ENCODE measurements at regions not wholly inside any gene's neighbourhood (a gene's known extent, or its start where the extent isn't known, plus 50 kb on each side); places are given as distances from the start of the nearest gene placed in this dataset.

- H3K9me3 ChIP-seq (ENCODE audit: insufficient read depth in 2 of 2, low read depth in 1 of 2, low read length in 1 of 2): no peaks in the 10 kb centered on the region
- 94% methylated on average over 6 of the region's 6 CpGs; no CpG with 5 or more reads in 1 of the 2 experiments for WGBS, 2 experiments (ENCODE audit: extremely low coverage in 1 of 2, insufficient coverage in 1 of 2, insufficient read length in 1 of 2, insufficient replicate concordance in 2 of 2, low coverage in 1 of 2, low lambda C conversion rate in 2 of 2, missing lambda C conversion rate in 1 of 2)
- H3K4me2 ChIP-seq (ENCODE audit: insufficient read depth in 1 of 2, low read depth in 2 of 2, low read length in 2 of 2): no peak overlapping the region
- H3K36me3 ChIP-seq (ENCODE audit: control insufficient read depth in 2 of 4, insufficient read depth in 4 of 4, low read length in 3 of 4): no peaks in the 10 kb centered on the region
- no peak overlapping the region for H3K23ac ChIP-seq (ENCODE audit: insufficient read length)
- H3K27ac ChIP-seq (ENCODE audit: low read depth, low read length): no peak overlapping the region
- POLR2A ChIA-PET (ENCODE audit: partially characterized antibody): no interaction called here
- no peaks in the 10 kb centered on the region for H3K79me1 ChIP-seq (ENCODE audit: low read depth, low read length)
- H3K4me1 ChIP-seq (replicated peaks in 1 of 4; ENCODE audit: control insufficient read depth in 3 of 4, insufficient read depth in 4 of 4, low read length in 3 of 4): no peaks in the 10 kb centered on the region
- DNase-seq (ENCODE audit: low read depth in 1 of 2, low spot score in 2 of 2): no peak
- FAIRE-seq: no peak
- no peak overlapping the region for H3K14ac ChIP-seq (ENCODE audit: insufficient read length)
- H2AK5ac ChIP-seq (ENCODE audit: low read depth, low read length): no peak overlapping the region
- H3K4ac ChIP-seq (replicated peaks; ENCODE audit: insufficient read length, low read depth, low read length): no peak overlapping the region
- H3K4me3 ChIP-seq (ENCODE audit: extremely low read depth in 1 of 4, insufficient read depth in 2 of 4, low read depth in 3 of 4, low read length in 4 of 4): no peak overlapping the region
- no peak overlapping the region for H4K5ac ChIP-seq (ENCODE audit: insufficient read length, low read depth, low read length)
- TF ChIP-seq JUN (IDR thresholded peaks at IDR 0.05; ENCODE audit: low read depth, low read length): no peak
- no peaks in the 10 kb centered on the region for H3K23me2 ChIP-seq (ENCODE audit: low read depth, low read length)
- no peak overlapping the region for H4K8ac ChIP-seq (ENCODE audit: extremely low read depth, insufficient read depth, low read length)
- no peak overlapping the region for H2BK20ac ChIP-seq (ENCODE audit: low read length)
- H2BK5ac ChIP-seq (ENCODE audit: low read depth, low read length): no peak overlapping the region
- no peaks in the 10 kb centered on the region for H3K27me3 ChIP-seq (replicated peaks in 1 of 4; ENCODE audit: control insufficient read depth in 3 of 4, extremely low read depth in 1 of 4, insufficient read depth in 3 of 4, low read length in 3 of 4)
- H2BK15ac ChIP-seq (ENCODE audit: low read length): no peak overlapping the region
- no peak overlapping the region for H3K56ac ChIP-seq (replicated peaks; ENCODE audit: insufficient read length, low read depth, low read length)
- no peak overlapping the region for H2BK12ac ChIP-seq (ENCODE audit: low read depth, low read length)
- CTCF ChIA-PET (ENCODE audit: partially characterized antibody): interaction anchor here (1.2 kb wide), 1 partner anchor 13 kb away, joined by 3 read pairs; no protein-coding TSS in a partner anchor
- no peak overlapping the region for H3K9ac ChIP-seq (replicated peaks in 1 of 4; ENCODE audit: extremely low read depth in 1 of 4, low read depth in 3 of 4, low read length in 3 of 4)
- H3K79me2 ChIP-seq (ENCODE audit: control insufficient read depth in 1 of 2, insufficient read depth in 2 of 2, low read length in 2 of 2): no peaks in the 10 kb centered on the region
- no peak overlapping the region for H4K91ac ChIP-seq (replicated peaks; ENCODE audit: insufficient read length, low read length)
- no peak overlapping the region for H3K18ac ChIP-seq (ENCODE audit: extremely low read depth, low read length)
- no peaks in the 10 kb centered on the region for H4K20me1 ChIP-seq (replicated peaks in 1 of 2; ENCODE audit: control insufficient read depth in 1 of 2, insufficient read depth in 2 of 2, low read length in 2 of 2)
- H2AFZ ChIP-seq (ENCODE audit: low read length): peak overlapping the region; percentile 31; the same call in 1 of the 2 replicates
- H2BK120ac ChIP-seq (replicated peaks; ENCODE audit: low read depth, low read length): no peak overlapping the region
Observed at GRCh38 chr6:66321017-66321416, 614.0 kb upstream of the EYS start.

Data from H1 (cell line).